Liver (tissue), 8 donors: ENCODE measurements at regions not wholly inside any gene's neighbourhood (a gene's known extent, or its start where the extent isn't known, plus 50 kb on each side); places are given as distances from the start of the nearest gene placed in this dataset.

Experiments used
- DNase-seq: peaks from one replicate; pipeline ENCODE4 v3.0.0-alpha.2; 2017; ENCODE audit warnings: low spot score
- H3K27ac ChIP-seq, 2 donors: one replicate each; pipeline ENCODE4 v1.7.0; 2013; ENCODE audit warnings: inconsistent platforms in 2 of 2, low read length in 2 of 2, control low read depth in 1 of 2, low read depth in 1 of 2, mild to moderate bottlenecking in 1 of 2
- H3K27me3 ChIP-seq, 4 donors: one replicate each; pipeline versions ENCODE4 v1.6.1 to v1.7.0; 2013; ENCODE audit warnings: low read length in 3 of 4, inconsistent platforms in 1 of 4, mild to moderate bottlenecking in 1 of 4, moderate library complexity in 1 of 4; ENCODE audit not compliant: control insufficient read depth in 4 of 4, insufficient read depth in 4 of 4
- H3K36me3 ChIP-seq, 4 donors: one replicate each; pipeline versions ENCODE4 v1.6.1 to v1.7.0; 2013; ENCODE audit warnings: low read length in 3 of 4, mild to moderate bottlenecking in 3 of 4, low read depth in 1 of 4, moderate library complexity in 1 of 4; ENCODE audit not compliant: control insufficient read depth in 4 of 4, insufficient read depth in 3 of 4
- H3K4me1 ChIP-seq, 4 donors: one replicate each; pipeline versions ENCODE4 v1.6.1 to v1.7.0; 2013; ENCODE audit warnings: low read length in 3 of 4, mild to moderate bottlenecking in 3 of 4, moderate library complexity in 1 of 4; ENCODE audit not compliant: control insufficient read depth in 4 of 4, insufficient read depth in 4 of 4
- H3K4me3 ChIP-seq, 3 donors: one replicate each; pipeline versions ENCODE4 v1.6.1 to v1.7.0; 2013; ENCODE audit warnings: low read length in 3 of 3, control low read depth in 1 of 3, low read depth in 1 of 3, mild to moderate bottlenecking in 1 of 3
- H3K9ac ChIP-seq, 2 donors: one replicate each; pipeline ENCODE4 v1.7.0; 2013; ENCODE audit warnings: low read length in 2 of 2, mild to moderate bottlenecking in 2 of 2, moderate library complexity in 2 of 2, control low read depth in 1 of 2, low read depth in 1 of 2
- H3K9me3 ChIP-seq, 4 donors: one replicate each; pipeline versions ENCODE4 v1.6.1 to v1.7.0; 2013; ENCODE audit warnings: low read length in 3 of 4; ENCODE audit not compliant: control insufficient read depth in 4 of 4
- CTCF ChIP-seq: fragments of 150-350 bp; IDR thresholded peaks from 2 replicates; pipeline ENCODE4 v1.5.1; 2017; ENCODE audit warnings: improper control_type of control experiment, low read depth, low read length; ENCODE audit not compliant: missing input control
- EGR1 ChIP-seq, 2 donors: IDR thresholded peaks; 2 replicates each; pipeline ENCODE4 v1.6.1; 2016 to 2018; ENCODE audit warnings: antibody characterized with exemption in 2 of 2, low read depth in 2 of 2
- FOXA1 ChIP-seq: IDR thresholded peaks from 2 replicates; pipeline ENCODE4 v1.6.1; 2016; ENCODE audit warnings: antibody characterized with exemption
- FOXA2 ChIP-seq: IDR thresholded peaks from 2 replicates; pipeline ENCODE4 v1.6.1; 2016; ENCODE audit warnings: antibody characterized with exemption
- GABPA ChIP-seq, 2 donors: IDR thresholded peaks in 1 of 2; conservative IDR thresholded peaks in 1 of 2; 2 replicates each; pipeline ENCODE4 v1.6.1; 2016; ENCODE audit warnings: antibody characterized with exemption in 2 of 2, mild to moderate bottlenecking in 1 of 2, moderate library complexity in 1 of 2
- HNF4A ChIP-seq, 2 donors: conservative IDR thresholded peaks; 2 replicates each; pipeline ENCODE4 v1.6.1; 2016; ENCODE audit warnings: antibody characterized with exemption in 2 of 2, mild to moderate bottlenecking in 2 of 2
- HNF4G ChIP-seq: IDR thresholded peaks from 2 replicates; pipeline ENCODE4 v1.6.1; 2016; ENCODE audit warnings: antibody characterized with exemption
- JUND ChIP-seq, 2 donors: IDR thresholded peaks; 2 replicates each; pipeline ENCODE4 v1.6.1; 2016; ENCODE audit warnings: antibody characterized with exemption in 2 of 2
- MAX ChIP-seq: IDR thresholded peaks from 2 replicates; pipeline ENCODE4 v1.6.1; 2016; ENCODE audit warnings: antibody characterized with exemption
- NR2F2 ChIP-seq: IDR thresholded peaks from 2 replicates; pipeline ENCODE4 v1.6.1; 2016; ENCODE audit warnings: antibody characterized with exemption
- RAD21 ChIP-seq, 2 donors: IDR thresholded peaks; 2 replicates each; pipeline ENCODE4 v1.6.1; 2016; ENCODE audit warnings: antibody characterized with exemption in 2 of 2, mild to moderate bottlenecking in 2 of 2
- RXRA ChIP-seq, 2 donors: IDR thresholded peaks; 2 replicates each; pipeline ENCODE4 v1.6.1; 2017 to 2018; ENCODE audit warnings: antibody characterized with exemption in 2 of 2, mild to moderate bottlenecking in 1 of 2
- SP1 ChIP-seq: IDR thresholded peaks from 2 replicates; pipeline ENCODE4 v1.6.1; 2018; ENCODE audit warnings: antibody characterized with exemption, mild to moderate bottlenecking
- TAF1 ChIP-seq: conservative IDR thresholded peaks from 2 replicates; pipeline ENCODE4 v1.6.1; 2016; ENCODE audit warnings: antibody characterized with exemption, mild to moderate bottlenecking
- YY1 ChIP-seq: IDR thresholded peaks from 2 replicates; pipeline ENCODE4 v1.6.1; 2016; ENCODE audit warnings: antibody characterized with exemption, mild to moderate bottlenecking
- ZBTB33 ChIP-seq: IDR thresholded peaks from 2 replicates; pipeline ENCODE4 v1.6.1; 2016; ENCODE audit warnings: antibody characterized with exemption
- WGBS: extraction: QIAGEN DNeasy Blood & Tissue Kit; methylation state at CpG from one replicate; pipeline ENCODE4 v1.1.7; 2013; 5-methylcytosine and 5-hydroxymethylcytosine counted together
- TF ChIP-seq, protein P1 (sequence below): IDR thresholded peaks from 2 replicates; pipeline ENCODE4 v1.6.1; 2016; ENCODE audit warnings: antibody characterized with exemption, mild to moderate bottlenecking
- TF ChIP-seq, protein P2 (sequence below): IDR thresholded peaks from 2 replicates; pipeline ENCODE4 v1.6.1; 2016; ENCODE audit warnings: antibody characterized with exemption
- donor health status: healthy.
- donor health status: healthy.
- donor health status: healthy.
- donor health status: healthy.
- donor health status: healthy.

- no peaks in the 10 kb centered on the region for H3K9me3 ChIP-seq
- no peak overlapping the region for H3K4me3 ChIP-seq
Measured at GRCh38 chr6:16901306-16901705, 140.0 kb upstream of the ATXN1 start.

GRCh38 chr6:16898640-16899396 is 137.6 kb upstream of the ATXN1 start:
- Histone ChIP-seq H3K27me3 (no peaks in the 10 kb centered on the region), H3K9ac (no peak overlapping the region), H3K4me3 (no peak overlapping the region), H3K9me3 (no peaks in the 10 kb centered on the region), H3K36me3 (no peaks in the 10 kb centered on the region), H3K4me1 (peaks cover 0 to 2% (median 0%) of the 10 kb centered on the region in 4 donors), H3K27ac (no peak overlapping the region)
- WGBS = 72% methylated on average over 8 of the region's 8 CpGs
- DNase-seq = no peak
- TF ChIP-seq GABPA (IDR thresholded peaks at IDR 0.05 in 1 of 2, conservative IDR thresholded peaks at IDR 0.05 in 1 of 2) (no peak), NR2F2 (no peak), YY1 (no peak), FOXA2 (no peak), HNF4G (no peak), MAX (no peak), RAD21 (IDR thresholded peaks at IDR 0.05) (no peak), SP1 (no peak), RXRA (IDR thresholded peaks at IDR 0.05) (no peak), TAF1 (no peak), EGR1 (IDR thresholded peaks at IDR 0.05; ENCODE audit: low read depth in 2 of 2) (no peak), HNF4A (conservative IDR thresholded peaks at IDR 0.05) (no peak), ZBTB33 (no peak), FOXA1 (no peak), CTCF (no peak)
- TF ChIP-seq, protein P1, sequence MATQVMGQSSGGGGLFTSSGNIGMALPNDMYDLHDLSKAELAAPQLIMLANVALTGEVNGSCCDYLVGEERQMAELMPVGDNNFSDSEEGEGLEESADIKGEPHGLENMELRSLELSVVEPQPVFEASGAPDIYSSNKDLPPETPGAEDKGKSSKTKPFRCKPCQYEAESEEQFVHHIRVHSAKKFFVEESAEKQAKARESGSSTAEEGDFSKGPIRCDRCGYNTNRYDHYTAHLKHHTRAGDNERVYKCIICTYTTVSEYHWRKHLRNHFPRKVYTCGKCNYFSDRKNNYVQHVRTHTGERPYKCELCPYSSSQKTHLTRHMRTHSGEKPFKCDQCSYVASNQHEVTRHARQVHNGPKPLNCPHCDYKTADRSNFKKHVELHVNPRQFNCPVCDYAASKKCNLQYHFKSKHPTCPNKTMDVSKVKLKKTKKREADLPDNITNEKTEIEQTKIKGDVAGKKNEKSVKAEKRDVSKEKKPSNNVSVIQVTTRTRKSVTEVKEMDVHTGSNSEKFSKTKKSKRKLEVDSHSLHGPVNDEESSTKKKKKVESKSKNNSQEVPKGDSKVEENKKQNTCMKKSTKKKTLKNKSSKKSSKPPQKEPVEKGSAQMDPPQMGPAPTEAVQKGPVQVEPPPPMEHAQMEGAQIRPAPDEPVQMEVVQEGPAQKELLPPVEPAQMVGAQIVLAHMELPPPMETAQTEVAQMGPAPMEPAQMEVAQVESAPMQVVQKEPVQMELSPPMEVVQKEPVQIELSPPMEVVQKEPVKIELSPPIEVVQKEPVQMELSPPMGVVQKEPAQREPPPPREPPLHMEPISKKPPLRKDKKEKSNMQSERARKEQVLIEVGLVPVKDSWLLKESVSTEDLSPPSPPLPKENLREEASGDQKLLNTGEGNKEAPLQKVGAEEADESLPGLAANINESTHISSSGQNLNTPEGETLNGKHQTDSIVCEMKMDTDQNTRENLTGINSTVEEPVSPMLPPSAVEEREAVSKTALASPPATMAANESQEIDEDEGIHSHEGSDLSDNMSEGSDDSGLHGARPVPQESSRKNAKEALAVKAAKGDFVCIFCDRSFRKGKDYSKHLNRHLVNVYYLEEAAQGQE = no peak
- TF ChIP-seq, protein P2, sequence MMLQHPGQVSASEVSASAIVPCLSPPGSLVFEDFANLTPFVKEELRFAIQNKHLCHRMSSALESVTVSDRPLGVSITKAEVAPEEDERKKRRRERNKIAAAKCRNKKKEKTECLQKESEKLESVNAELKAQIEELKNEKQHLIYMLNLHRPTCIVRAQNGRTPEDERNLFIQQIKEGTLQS = no peak

More at GRCh38 chr6:16901306-16901705, 140.0 kb upstream of the ATXN1 start:
- H3K4me1 ChIP-seq = peaks cover 0 to 2% (median 0%) of the 10 kb centered on the region in 4 donors
- no peak overlapping the region for H3K27ac ChIP-seq
- TF ChIP-seq JUND (IDR thresholded peaks at IDR 0.05) (no peak), YY1 (no peak), MAX (no peak), ZBTB33 (no peak)
- TF ChIP-seq, protein P2 = no peak
- 78% methylated on average over 2 of the region's 2 CpGs for WGBS
- H3K9ac ChIP-seq = no peak overlapping the region
- H3K36me3 ChIP-seq = no peaks in the 10 kb centered on the region
- no peaks in the 10 kb centered on the region for H3K27me3 ChIP-seq
- DNase-seq = no peak
